Stimulated activated CD4-positive, alpha-beta T cell treated with anti-CD3 and anti-CD28 coated beads, Interleukin-15, amount 100 ng/mL, for 24 hours (primary cell): ENCODE measurements at regions not wholly inside any gene's neighbourhood (a gene's known extent, or its start where the extent isn't known, plus 50 kb on each side); places are given as distances from the start of the nearest gene placed in this dataset.

Experiments used
- DNase-seq: peaks from one replicate; pipeline ENCODE4 v3.0.0-alpha.2; 2020

- DNase-seq, result no peak
These were observed 829.1 kb upstream of the MIR17HG start for GRCh38 chr13:90518417-90518816.

- DNase-seq, result no peak
These were observed 828.3 kb upstream of the MIR17HG start for GRCh38 chr13:90519157-90519556.

GRCh38 chr13:90526711-90527110 is 820.8 kb upstream of the MIR17HG start:
- no peak for DNase-seq

GRCh38 chr13:90531744-90532143 is 815.7 kb upstream of the MIR17HG start:
- no peak for DNase-seq

- DNase-seq, result no peak
These were observed 814.5 kb upstream of the MIR17HG start for GRCh38 chr13:90532861-90533492.

- DNase-seq, result no peak
These were observed 813.6 kb upstream of the MIR17HG start for GRCh38 chr13:90533866-90534265.

- DNase-seq, result no peak
These were observed 812.7 kb upstream of the MIR17HG start for GRCh38 chr13:90534617-90535370.

GRCh38 chr13:90535421-90535820 is 812.1 kb upstream of the MIR17HG start:
- no peak for DNase-seq

- DNase-seq, result no peak
These were observed 809.4 kb upstream of the MIR17HG start for GRCh38 chr13:90538063-90538462.

- DNase-seq, result no peak
These were observed 806.1 kb upstream of the MIR17HG start for GRCh38 chr13:90541346-90541745.

- no peak for DNase-seq
These were observed 804.5 kb upstream of the MIR17HG start for GRCh38 chr13:90542959-90543505.

- no peak for DNase-seq
These were observed 802.2 kb upstream of the MIR17HG start for GRCh38 chr13:90545070-90545840.

- DNase-seq, result no peak
These were observed 800.2 kb upstream of the MIR17HG start for GRCh38 chr13:90547272-90547790.

- no peak for DNase-seq
These were observed 796.2 kb upstream of the MIR17HG start for GRCh38 chr13:90551253-90551652.

GRCh38 chr13:90552702-90553101 is 794.8 kb upstream of the MIR17HG start:
- DNase-seq, result no peak

- DNase-seq, result no peak
These were observed 794.3 kb upstream of the MIR17HG start for GRCh38 chr13:90553159-90553558.

- DNase-seq, result no peak
These were observed 789.9 kb upstream of the MIR17HG start for GRCh38 chr13:90557626-90558025.

GRCh38 chr13:90562443-90562842 is 785.0 kb upstream of the MIR17HG start:
- no peak for DNase-seq

GRCh38 chr13:90564096-90564495 is 783.4 kb upstream of the MIR17HG start:
- DNase-seq, result no peak

- no peak for DNase-seq
These were observed 782.9 kb upstream of the MIR17HG start for GRCh38 chr13:90564566-90564965.

GRCh38 chr13:90565985-90566713 is 781.3 kb upstream of the MIR17HG start:
- DNase-seq, result no peak

GRCh38 chr13:90568165-90568564 is 779.3 kb upstream of the MIR17HG start:
- DNase-seq, result no peak

GRCh38 chr13:90576067-90576466 is 771.4 kb upstream of the MIR17HG start:
- DNase-seq, result no peak
